GM23338 (cell line): ENCODE measurements at regions not wholly inside any gene's neighbourhood (a gene's known extent, or its start where the extent isn't known, plus 50 kb on each side); places are given as distances from the start of the nearest gene placed in this dataset.

Source experiments
- ATAC-seq: fragments of 200-7000 bp; cut with Tn5 transposase; 3 replicates; pipeline ENCODE4 v1.9.1; 2020
- DNase-seq: peaks from one replicate; pipeline ENCODE4 v3.0.0-alpha.2; 2015; ENCODE audit warnings: low spot score
- H2AFZ ChIP-seq: fragments of 200-600 bp; sonication (generic); 2 replicates; pipeline ENCODE4 v1.8.0; 2016; ENCODE audit warnings: antibody characterized with exemption, mild to moderate bottlenecking, moderate library complexity
- H3F3A ChIP-seq: fragments of 200-600 bp; sonication (generic); replicated peaks from 2 replicates; pipeline ENCODE4 v1.8.0; 2017; ENCODE audit warnings: antibody characterized with exemption, mixed run types, low read depth
- H3K27ac ChIP-seq: fragments of 200-600 bp; sonication (generic); 2 replicates; pipeline ENCODE4 v1.6.1; 2016; ENCODE audit warnings: low read depth
- H3K27me3 ChIP-seq: fragments of 200-600 bp; sonication (generic); 2 replicates; pipeline ENCODE4 v1.8.0; 2016; ENCODE audit warnings: mild to moderate bottlenecking, mixed run types, moderate library complexity; ENCODE audit not compliant: insufficient read depth
- H3K36me3 ChIP-seq: fragments of 200-600 bp; sonication (generic); 2 replicates; pipeline ENCODE4 v1.8.0; 2016; ENCODE audit warnings: mild to moderate bottlenecking; ENCODE audit not compliant: insufficient read depth
- H3K4me1 ChIP-seq: fragments of 200-600 bp; sonication (generic); 2 replicates; pipeline ENCODE4 v1.8.0; 2016; ENCODE audit warnings: mild to moderate bottlenecking, moderate library complexity; ENCODE audit not compliant: insufficient read depth
- H3K4me2 ChIP-seq: fragments of 200-600 bp; sonication (generic); 2 replicates; pipeline ENCODE4 v1.7.1; 2017; ENCODE audit warnings: mixed run types
- H3K4me3 ChIP-seq: fragments of 200-600 bp; sonication (generic); 2 replicates; pipeline ENCODE4 v1.6.1; 2016; ENCODE audit warnings: mixed run types
- H3K79me2 ChIP-seq: fragments of 200-600 bp; sonication (generic); replicated peaks from 2 replicates; pipeline ENCODE4 v1.8.0; 2017; ENCODE audit warnings: mild to moderate bottlenecking; ENCODE audit not compliant: insufficient read depth
- H3K9me2 ChIP-seq: fragments of 200-600 bp; sonication (generic); 2 replicates; pipeline ENCODE4 v1.8.0; 2017; ENCODE audit not compliant: insufficient read depth
- H4K20me1 ChIP-seq: fragments of 200-600 bp; sonication (generic); replicated peaks from 2 replicates; pipeline ENCODE4 v1.8.0; 2017; ENCODE audit warnings: mild to moderate bottlenecking; ENCODE audit not compliant: insufficient read depth
- H3K27ac Mint-ChIP-seq: 2 replicates; pipeline ENCODE4 v1.8.0; 2020; ENCODE audit warnings: inconsistent platforms, mild to moderate bottlenecking, moderate library complexity, mixed read lengths
- H3K27me3 Mint-ChIP-seq: 3 replicates; pipeline ENCODE4 v1.8.0; 2022; ENCODE audit warnings: low read depth, mild to moderate bottlenecking, moderate library complexity, mixed read lengths, inconsistent platforms; ENCODE audit not compliant: insufficient read depth, poor library complexity
- H3K36me3 Mint-ChIP-seq: 3 replicates; pipeline ENCODE4 v1.8.0; 2021; ENCODE audit warnings: low read depth, mild to moderate bottlenecking, inconsistent platforms, moderate library complexity, mixed read lengths
- H3K4me1 Mint-ChIP-seq: 3 replicates; pipeline ENCODE4 v1.8.0; 2020; ENCODE audit warnings: mild to moderate bottlenecking, inconsistent platforms, mixed read lengths
- H3K4me3 Mint-ChIP-seq: 3 replicates; pipeline ENCODE4 v1.8.0; 2021; ENCODE audit warnings: moderate library complexity, mild to moderate bottlenecking, inconsistent platforms, mixed read lengths
- H3K9me3 Mint-ChIP-seq: 3 replicates; pipeline ENCODE4 v1.8.0; 2020; ENCODE audit warnings: moderate library complexity, mild to moderate bottlenecking, inconsistent platforms, mixed read lengths
- CREB1 ChIP-seq: fragments of 250-450 bp; sonication (Bioruptor Pico); IDR thresholded peaks from 2 replicates; pipeline ENCODE4 v1.5.0; 2020; ENCODE audit warnings: low read depth, mild to moderate bottlenecking, moderate library complexity
- EZH2 ChIP-seq: fragments of 200-600 bp; sonication (generic); IDR thresholded peaks from one replicate; pipeline ENCODE4 v1.8.0; 2017; ENCODE audit warnings: antibody characterized with exemption, mild to moderate bottlenecking, low read depth; ENCODE audit not compliant: unreplicated experiment
- EZH2phosphoT487 ChIP-seq: fragments of 200-600 bp; sonication (generic); IDR thresholded peaks from one replicate; pipeline ENCODE4 v1.8.1; 2018; ENCODE audit warnings: antibody characterized with exemption; ENCODE audit not compliant: unreplicated experiment
- JUNB ChIP-seq: IDR thresholded peaks from one replicate; pipeline ENCODE4 v1.6.1; 2016; ENCODE audit warnings: antibody characterized with exemption; ENCODE audit not compliant: unreplicated experiment
- NANOG ChIP-seq: IDR thresholded peaks from 2 replicates; pipeline ENCODE4 v1.6.1; 2016; ENCODE audit warnings: antibody characterized with exemption, borderline replicate concordance
- POLR2AphosphoS5 ChIP-seq: IDR thresholded peaks from 2 replicates; pipeline ENCODE4 v1.6.1; 2016; ENCODE audit warnings: antibody characterized with exemption, low read depth
- STAT1 ChIP-seq: IDR thresholded peaks from one replicate; pipeline ENCODE4 v1.6.1; 2016; ENCODE audit warnings: antibody characterized with exemption; ENCODE audit not compliant: unreplicated experiment
- ZNF114 ChIP-seq: fragments of 250-450 bp; sonication (Bioruptor Pico); IDR thresholded peaks from 2 replicates; pipeline ENCODE4 v1.5.0; 2020; ENCODE audit warnings: mild to moderate bottlenecking, moderate library complexity
- ZNF331 ChIP-seq: fragments of 250-450 bp; sonication (Bioruptor Pico); IDR thresholded peaks from 2 replicates; pipeline ENCODE4 v1.5.0; 2020; ENCODE audit warnings: low read depth, mild to moderate bottlenecking, moderate library complexity
- TF ChIP-seq, protein P1 (sequence below): IDR thresholded peaks from 2 replicates; pipeline ENCODE4 v1.6.1; 2016; ENCODE audit warnings: antibody characterized with exemption
- TF ChIP-seq, protein P2 (sequence below): IDR thresholded peaks from one replicate; pipeline ENCODE4 v1.6.1; 2018; ENCODE audit warnings: antibody characterized with exemption; ENCODE audit not compliant: unreplicated experiment
- TF ChIP-seq, protein P3 (sequence below): fragments of 250-450 bp; sonication (Bioruptor Pico); IDR thresholded peaks from 2 replicates; pipeline ENCODE4 v1.5.0; 2020; ENCODE audit warnings: mild to moderate bottlenecking, moderate library complexity
- TF ChIP-seq, protein P4 (sequence below), 2 experiments: fragments of 200-600 bp in 1 of 2; sonication (generic) in 1 of 2; conservative IDR thresholded peaks; 2 replicates each; pipeline versions ENCODE4 v1.5.1 to v1.6.1; 2016 to 2017; ENCODE audit warnings: antibody characterized with exemption in 2 of 2, low read depth in 2 of 2, mild to moderate bottlenecking in 2 of 2, moderate library complexity in 1 of 2

DNA sequence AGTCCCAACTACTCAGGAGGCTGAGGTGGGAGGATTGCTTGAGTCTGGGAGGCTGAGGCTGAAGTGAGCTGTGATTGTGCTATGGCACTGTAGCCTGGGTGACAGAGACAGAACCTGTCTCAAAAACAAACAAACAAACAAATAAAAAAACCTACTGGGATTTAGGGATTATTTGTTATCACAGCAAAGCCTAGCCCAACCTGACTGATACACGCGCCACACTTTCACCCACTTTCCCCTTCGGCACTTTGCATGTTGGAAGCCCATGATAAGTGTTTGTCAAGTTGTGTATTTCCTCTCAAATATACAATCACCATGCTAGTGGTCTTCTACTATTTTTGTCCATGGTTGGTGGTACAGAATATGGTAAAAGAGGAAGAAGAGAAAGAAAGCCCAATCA lies 50.5 kb upstream of the STC2 start:
- Histone ChIP-seq H3K36me3 (no peaks in the 10 kb centered on the region), H3K27ac (no peak overlapping the region), H3K9me2 (0 out of 2 replicates have a peak, but pooled peaks cover 3% of the 10 kb centered on the region), H4K20me1 (no peaks in the 10 kb centered on the region), H3F3A (no peaks in the 10 kb centered on the region), H3K4me2 (no peak overlapping the region), H3K4me3 (no peak overlapping the region), H2AFZ (no peak overlapping the region), H3K79me2 (no peaks in the 10 kb centered on the region), H3K4me1 (no peaks in the 10 kb centered on the region), H3K27me3 (no peaks in the 10 kb centered on the region)
- Mint-ChIP-seq H3K9me3 (no peaks in the 10 kb centered on the region), H3K27ac (no peak overlapping the region), H3K27me3 (peaks cover 7% of the 10 kb centered on the region), H3K4me1 (no peaks in the 10 kb centered on the region), H3K36me3 (no peaks in the 10 kb centered on the region), H3K4me3 (no peak overlapping the region)
- TF ChIP-seq ZNF114 (no peak), ZNF331 (no peak), EZH2 (no peak), CREB1 (CRISPR knock-in tag) (no peak), EZH2phosphoT487 (no peak), JUNB (no peak), STAT1 (no peak), POLR2AphosphoS5 (no peak), NANOG (no peak)
- TF ChIP-seq, protein P1, sequence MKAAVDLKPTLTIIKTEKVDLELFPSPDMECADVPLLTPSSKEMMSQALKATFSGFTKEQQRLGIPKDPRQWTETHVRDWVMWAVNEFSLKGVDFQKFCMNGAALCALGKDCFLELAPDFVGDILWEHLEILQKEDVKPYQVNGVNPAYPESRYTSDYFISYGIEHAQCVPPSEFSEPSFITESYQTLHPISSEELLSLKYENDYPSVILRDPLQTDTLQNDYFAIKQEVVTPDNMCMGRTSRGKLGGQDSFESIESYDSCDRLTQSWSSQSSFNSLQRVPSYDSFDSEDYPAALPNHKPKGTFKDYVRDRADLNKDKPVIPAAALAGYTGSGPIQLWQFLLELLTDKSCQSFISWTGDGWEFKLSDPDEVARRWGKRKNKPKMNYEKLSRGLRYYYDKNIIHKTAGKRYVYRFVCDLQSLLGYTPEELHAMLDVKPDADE, result no peak
- TF ChIP-seq, protein P2, sequence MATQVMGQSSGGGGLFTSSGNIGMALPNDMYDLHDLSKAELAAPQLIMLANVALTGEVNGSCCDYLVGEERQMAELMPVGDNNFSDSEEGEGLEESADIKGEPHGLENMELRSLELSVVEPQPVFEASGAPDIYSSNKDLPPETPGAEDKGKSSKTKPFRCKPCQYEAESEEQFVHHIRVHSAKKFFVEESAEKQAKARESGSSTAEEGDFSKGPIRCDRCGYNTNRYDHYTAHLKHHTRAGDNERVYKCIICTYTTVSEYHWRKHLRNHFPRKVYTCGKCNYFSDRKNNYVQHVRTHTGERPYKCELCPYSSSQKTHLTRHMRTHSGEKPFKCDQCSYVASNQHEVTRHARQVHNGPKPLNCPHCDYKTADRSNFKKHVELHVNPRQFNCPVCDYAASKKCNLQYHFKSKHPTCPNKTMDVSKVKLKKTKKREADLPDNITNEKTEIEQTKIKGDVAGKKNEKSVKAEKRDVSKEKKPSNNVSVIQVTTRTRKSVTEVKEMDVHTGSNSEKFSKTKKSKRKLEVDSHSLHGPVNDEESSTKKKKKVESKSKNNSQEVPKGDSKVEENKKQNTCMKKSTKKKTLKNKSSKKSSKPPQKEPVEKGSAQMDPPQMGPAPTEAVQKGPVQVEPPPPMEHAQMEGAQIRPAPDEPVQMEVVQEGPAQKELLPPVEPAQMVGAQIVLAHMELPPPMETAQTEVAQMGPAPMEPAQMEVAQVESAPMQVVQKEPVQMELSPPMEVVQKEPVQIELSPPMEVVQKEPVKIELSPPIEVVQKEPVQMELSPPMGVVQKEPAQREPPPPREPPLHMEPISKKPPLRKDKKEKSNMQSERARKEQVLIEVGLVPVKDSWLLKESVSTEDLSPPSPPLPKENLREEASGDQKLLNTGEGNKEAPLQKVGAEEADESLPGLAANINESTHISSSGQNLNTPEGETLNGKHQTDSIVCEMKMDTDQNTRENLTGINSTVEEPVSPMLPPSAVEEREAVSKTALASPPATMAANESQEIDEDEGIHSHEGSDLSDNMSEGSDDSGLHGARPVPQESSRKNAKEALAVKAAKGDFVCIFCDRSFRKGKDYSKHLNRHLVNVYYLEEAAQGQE, result no peak
- TF ChIP-seq, protein P3, sequence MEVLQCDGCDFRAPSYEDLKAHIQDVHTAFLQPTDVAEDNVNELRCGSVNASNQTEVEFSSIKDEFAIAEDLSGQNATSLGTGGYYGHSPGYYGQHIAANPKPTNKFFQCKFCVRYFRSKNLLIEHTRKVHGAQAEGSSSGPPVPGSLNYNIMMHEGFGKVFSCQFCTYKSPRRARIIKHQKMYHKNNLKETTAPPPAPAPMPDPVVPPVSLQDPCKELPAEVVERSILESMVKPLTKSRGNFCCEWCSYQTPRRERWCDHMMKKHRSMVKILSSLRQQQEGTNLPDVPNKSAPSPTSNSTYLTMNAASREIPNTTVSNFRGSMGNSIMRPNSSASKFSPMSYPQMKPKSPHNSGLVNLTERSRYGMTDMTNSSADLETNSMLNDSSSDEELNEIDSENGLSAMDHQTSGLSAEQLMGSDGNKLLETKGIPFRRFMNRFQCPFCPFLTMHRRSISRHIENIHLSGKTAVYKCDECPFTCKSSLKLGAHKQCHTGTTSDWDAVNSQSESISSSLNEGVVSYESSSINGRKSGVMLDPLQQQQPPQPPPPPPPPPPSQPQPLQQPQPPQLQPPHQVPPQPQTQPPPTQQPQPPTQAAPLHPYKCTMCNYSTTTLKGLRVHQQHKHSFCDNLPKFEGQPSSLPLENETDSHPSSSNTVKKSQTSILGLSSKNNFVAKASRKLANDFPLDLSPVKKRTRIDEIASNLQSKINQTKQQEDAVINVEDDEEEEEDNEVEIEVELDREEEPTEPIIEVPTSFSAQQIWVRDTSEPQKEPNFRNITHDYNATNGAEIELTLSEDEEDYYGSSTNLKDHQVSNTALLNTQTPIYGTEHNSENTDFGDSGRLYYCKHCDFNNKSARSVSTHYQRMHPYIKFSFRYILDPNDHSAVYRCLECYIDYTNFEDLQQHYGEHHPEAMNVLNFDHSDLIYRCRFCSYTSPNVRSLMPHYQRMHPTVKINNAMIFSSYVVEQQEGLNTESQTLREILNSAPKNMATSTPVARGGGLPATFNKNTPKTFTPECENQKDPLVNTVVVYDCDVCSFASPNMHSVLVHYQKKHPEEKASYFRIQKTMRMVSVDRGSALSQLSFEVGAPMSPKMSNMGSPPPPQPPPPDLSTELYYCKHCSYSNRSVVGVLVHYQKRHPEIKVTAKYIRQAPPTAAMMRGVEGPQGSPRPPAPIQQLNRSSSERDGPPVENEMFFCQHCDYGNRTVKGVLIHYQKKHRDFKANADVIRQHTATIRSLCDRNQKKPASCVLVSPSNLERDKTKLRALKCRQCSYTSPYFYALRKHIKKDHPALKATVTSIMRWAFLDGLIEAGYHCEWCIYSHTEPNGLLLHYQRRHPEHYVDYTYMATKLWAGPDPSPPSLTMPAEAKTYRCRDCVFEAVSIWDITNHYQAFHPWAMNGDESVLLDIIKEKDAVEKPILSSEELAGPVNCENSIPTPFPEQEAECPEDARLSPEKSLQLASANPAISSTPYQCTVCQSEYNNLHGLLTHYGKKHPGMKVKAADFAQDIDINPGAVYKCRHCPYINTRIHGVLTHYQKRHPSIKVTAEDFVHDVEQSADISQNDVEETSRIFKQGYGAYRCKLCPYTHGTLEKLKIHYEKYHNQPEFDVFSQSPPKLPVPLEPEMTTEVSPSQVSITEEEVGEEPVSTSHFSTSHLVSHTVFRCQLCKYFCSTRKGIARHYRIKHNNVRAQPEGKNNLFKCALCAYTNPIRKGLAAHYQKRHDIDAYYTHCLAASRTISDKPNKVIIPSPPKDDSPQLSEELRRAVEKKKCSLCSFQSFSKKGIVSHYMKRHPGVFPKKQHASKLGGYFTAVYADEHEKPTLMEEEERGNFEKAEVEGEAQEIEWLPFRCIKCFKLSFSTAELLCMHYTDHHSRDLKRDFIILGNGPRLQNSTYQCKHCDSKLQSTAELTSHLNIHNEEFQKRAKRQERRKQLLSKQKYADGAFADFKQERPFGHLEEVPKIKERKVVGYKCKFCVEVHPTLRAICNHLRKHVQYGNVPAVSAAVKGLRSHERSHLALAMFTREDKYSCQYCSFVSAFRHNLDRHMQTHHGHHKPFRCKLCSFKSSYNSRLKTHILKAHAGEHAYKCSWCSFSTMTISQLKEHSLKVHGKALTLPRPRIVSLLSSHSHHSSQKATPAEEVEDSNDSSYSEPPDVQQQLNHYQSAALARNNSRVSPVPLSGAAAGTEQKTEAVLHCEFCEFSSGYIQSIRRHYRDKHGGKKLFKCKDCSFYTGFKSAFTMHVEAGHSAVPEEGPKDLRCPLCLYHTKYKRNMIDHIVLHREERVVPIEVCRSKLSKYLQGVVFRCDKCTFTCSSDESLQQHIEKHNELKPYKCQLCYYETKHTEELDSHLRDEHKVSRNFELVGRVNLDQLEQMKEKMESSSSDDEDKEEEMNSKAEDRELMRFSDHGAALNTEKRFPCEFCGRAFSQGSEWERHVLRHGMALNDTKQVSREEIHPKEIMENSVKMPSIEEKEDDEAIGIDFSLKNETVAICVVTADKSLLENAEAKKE, result no peak
- TF ChIP-seq, protein P4, sequence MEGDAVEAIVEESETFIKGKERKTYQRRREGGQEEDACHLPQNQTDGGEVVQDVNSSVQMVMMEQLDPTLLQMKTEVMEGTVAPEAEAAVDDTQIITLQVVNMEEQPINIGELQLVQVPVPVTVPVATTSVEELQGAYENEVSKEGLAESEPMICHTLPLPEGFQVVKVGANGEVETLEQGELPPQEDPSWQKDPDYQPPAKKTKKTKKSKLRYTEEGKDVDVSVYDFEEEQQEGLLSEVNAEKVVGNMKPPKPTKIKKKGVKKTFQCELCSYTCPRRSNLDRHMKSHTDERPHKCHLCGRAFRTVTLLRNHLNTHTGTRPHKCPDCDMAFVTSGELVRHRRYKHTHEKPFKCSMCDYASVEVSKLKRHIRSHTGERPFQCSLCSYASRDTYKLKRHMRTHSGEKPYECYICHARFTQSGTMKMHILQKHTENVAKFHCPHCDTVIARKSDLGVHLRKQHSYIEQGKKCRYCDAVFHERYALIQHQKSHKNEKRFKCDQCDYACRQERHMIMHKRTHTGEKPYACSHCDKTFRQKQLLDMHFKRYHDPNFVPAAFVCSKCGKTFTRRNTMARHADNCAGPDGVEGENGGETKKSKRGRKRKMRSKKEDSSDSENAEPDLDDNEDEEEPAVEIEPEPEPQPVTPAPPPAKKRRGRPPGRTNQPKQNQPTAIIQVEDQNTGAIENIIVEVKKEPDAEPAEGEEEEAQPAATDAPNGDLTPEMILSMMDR (conservative IDR thresholded peaks at IDR 0.05; ENCODE audit: low read depth in 2 of 2), result no peak
- no peak for ATAC-seq
- DNase-seq, result no peak
